Hematopoietic multipotent progenitor cell treated with erythropoietin and hydrocortisone succinate and interleukin-3 and kit ligand, for 8 days (in vitro differentiated cells): ENCODE measurements at regions not wholly inside any gene's neighbourhood (a gene's known extent, or its start where the extent isn't known, plus 50 kb on each side); places are given as distances from the start of the nearest gene placed in this dataset.
A peak's percentile ranks its signal among the peaks of the same experiment; 100 is the strongest.
"Not testable (repeated sequence)": the region's sequence is repeated elsewhere in the genome, so short reads cannot be mapped to it uniquely, and the experiment has no call there.

Experiments used
- DNase-seq: peaks from one replicate; pipeline ENCODE4 v3.0.0-alpha.2; 2015

DNA sequence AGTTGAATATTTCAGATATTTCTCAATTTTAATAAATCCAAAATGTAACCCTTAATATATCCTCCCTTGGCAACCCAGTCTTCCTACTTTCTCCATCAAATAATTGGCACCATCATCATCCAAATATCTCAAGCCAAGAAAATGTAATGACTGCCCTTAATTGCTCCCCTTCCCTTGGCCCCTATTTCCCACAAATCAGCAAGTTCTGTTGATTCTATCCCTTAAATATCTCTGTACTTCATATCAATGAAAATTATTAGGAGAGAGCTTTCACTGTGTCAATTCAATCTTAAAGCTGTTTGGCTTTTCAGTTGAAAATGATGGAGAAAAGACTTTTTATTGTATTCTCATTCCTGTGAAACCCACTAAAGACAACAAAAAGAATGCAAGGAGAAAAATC, 349.8 kb downstream of the HINT1 start:
- no peak for DNase-seq

- DNase-seq = no peak
Measured at GRCh38 chr5:130808691-130809090, 356.4 kb downstream of the HINT1 start.

DNA sequence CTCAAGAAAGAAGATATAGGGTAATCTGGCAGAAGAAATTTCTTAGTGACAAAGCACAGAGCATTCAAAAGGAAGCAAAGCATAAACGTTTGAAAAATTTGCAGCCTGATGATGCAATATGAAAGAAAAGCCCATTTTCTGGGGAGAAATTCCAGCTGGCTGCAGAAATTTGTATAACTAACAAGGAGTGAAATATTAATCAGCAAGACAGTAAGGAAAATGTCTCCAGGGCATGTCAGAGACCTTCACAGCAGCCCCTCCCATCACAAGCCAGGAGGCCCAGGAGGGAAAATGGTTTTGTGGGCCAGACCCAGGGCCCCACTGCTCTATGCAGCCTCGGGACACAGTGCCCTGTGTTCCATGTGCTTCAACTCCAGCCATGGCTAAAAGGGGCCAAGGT, 359.4 kb downstream of the HINT1 start:
- no peak for DNase-seq

GRCh38 chr5:130805036-130805435, 360.0 kb downstream of the HINT1 start:
- no peak for DNase-seq

- DNase-seq = no peak
Measured at GRCh38 chr5:130801963-130802362, 363.1 kb downstream of the HINT1 start.

DNA sequence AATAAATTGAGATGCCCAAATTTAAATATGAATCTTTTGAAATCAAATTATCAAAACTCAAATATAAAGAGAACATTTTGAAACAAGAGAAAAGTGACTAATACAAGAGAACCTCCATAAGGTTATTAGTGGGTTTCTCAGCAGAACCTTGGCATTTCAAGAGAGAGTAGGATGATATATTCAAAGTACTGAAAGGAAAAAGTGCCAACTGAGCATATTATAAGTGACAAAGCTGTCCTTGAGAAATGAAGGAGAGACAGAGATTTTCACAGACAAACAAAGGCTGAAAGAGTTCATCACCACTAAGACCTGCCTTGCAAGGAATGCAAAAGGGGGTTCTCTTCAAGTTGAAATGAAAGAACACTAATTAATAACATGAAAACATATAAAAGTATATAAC, 366.0 kb downstream of the HINT1 start:
- DNase-seq = no peak

DNA sequence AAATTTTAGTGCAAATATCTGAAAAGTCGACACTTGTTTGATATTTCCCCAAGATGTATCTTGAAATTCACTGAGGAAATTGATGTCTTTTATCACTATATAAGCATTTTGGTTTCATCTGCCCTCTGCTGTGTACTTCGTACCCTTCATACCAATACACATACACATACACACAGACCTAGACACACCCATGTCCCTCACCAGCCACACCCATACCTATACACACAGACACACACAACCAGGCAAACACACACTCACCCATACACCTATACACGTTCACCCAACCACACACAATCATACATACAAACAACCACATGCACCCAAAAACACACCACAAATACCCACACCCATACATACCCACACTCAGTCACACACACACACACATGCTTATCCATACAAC, 367.8 kb downstream of the HINT1 start:
- no peak for DNase-seq

- no peak for DNase-seq
Measured at GRCh38 chr5:130796902-130797301, 368.2 kb downstream of the HINT1 start.

DNA sequence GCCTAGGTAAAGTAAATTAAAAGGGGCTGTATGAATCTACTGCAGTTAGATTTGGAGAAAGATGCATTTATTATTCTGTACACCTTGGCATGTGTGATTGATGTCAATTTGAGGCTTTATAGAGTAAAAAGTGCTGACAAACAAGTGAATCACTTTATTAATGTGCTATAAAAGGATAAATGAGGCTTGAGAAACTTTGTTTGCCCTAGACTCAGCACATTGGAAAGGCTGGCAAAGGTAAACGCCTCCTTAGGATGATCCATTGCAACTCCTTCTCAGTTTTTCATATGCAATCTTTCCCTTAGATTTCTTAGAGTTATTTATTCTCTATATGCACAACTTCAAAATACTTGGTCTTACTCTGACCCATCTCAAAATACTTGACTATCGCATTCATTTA, 369.0 kb downstream of the HINT1 start:
- DNase-seq = no peak

GRCh38 chr5:130795037-130795436, 370.0 kb downstream of the HINT1 start:
- no peak for DNase-seq

DNA sequence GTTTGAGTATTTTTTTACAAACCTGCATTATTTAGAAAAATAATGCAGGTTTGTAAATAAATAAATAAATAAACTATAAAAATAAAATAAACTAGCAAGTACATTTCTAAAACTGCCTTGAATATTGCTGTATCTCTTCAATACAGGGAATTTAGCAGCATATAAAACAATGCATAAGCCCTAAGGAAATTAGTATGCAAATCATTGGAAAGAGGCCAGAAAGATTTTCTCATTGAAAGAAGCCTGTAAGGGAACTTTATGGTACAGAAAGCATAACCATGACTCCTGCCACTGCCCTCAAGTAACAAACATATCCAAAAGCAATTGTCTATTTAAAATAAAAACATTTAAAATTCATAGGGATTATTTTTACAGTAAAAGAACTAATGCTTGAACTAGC, 387.3 kb downstream of the HINT1 start:
- DNase-seq = no peak

- no peak for DNase-seq
Measured at GRCh38 chr5:130773813-130774212, 391.2 kb downstream of the HINT1 start.

DNA sequence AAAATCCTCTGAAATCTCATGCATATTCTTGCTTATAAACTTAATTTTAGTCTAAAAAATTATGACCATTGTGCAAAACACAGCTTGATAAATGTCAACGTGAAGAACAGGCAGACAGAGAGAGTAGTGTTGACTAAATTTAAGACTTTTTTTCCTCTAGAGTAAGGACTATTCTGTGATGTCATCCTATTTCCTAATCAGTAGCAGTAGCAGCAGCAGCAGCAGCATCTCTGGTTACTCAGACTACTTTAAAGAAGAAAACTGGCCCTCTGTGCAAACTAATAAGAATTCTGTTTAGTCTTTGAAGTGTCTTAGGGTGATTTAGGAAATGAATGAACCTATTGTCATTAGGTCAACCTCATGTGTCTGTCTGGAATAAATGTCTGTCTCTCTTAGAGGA, 403.0 kb downstream of the HINT1 start:
- no peak for DNase-seq

DNA sequence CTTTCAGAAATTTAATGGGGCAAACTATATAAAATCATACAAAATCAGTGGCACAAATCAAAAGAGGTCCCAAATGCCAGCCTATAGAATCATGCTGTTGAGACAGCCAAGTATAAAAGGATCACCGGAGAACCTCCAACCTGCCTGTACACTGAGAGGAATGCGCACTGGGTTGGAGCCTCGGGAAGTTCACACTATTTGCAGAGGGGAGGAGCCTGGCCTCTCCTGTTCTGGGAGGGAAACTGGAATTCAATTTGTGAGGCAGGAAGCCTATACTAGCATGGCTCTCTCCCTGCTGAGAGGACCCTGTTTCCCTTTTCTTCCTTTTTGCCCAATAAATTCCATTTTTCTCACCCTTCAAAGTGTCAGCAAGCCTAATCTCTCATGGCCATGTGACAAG, 406.0 kb downstream of the HINT1 start:
- no peak for DNase-seq

- DNase-seq = no peak
Measured at GRCh38 chr5:130747556-130747955, 417.5 kb downstream of the HINT1 start.

- DNase-seq = not testable (repeated sequence)
Measured at GRCh38 chr5:130746641-130747040, 418.4 kb downstream of the HINT1 start.

- DNase-seq = no peak
Measured at GRCh38 chr5:130743092-130743491, 422.0 kb downstream of the HINT1 start.

DNA sequence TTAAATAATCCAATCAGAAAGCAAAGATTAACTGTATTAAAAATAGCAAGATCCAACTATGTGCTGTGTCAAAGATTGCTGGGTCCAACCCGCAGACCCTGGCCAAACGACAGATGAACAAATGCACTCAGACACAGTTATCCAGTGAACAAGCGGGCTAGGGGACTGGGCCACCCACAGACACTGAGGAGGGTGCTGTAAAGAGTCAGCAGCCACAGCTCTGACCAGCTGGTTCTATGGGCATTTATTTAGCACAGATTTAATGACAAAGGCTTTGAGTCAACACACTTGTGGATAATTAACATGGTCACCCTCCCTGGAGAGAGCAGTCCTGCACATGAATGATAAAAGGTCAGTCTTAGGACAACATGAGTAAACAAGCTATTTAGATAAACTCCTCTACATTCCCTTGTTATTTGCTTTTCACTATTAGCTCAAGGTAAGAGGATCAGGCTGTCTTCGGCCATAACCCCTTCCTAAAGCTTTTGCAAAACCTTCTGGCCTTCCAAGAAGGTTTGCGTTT, 424.9 kb downstream of the HINT1 start:
- no peak for DNase-seq

DNA sequence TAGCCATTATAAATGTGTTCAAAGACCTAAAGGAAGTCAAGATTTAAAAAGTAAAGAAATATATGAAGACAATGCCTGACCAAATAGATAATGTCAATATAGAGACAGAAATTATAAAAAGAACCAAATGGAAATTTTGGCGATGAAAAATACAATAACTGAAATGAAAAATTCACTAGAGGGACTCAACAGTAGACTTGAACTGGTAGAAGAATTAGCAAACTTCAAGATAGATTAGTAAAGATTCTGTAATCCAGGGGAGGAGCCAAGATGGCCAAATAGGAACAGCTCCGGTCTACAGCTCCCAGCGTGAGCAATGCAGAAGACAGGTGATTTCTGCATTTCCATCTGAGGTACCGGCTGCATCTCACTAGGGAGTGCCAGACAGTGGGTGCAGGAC, 433.2 kb downstream of the HINT1 start:
- DNase-seq = no peak

DNA sequence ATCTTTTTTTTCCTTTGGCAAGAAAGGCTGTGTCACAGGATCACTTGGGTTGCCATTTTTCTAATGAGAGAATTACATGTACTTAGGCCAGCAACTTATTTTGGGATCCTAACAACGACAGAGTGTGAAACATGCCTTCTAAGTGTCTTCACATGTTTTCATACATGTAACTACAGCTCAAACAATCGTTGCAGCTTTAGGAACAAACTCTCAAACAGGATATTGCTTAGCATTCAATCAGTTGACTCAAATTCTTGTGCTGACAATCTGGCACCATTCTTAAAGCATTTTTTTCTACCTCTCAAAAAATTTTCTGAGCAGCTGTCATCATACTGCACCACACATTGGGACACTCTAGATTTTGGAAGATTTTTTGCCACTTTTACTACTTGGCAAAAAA, 435.5 kb downstream of the HINT1 start:
- no peak for DNase-seq

- DNase-seq = no peak
Measured at GRCh38 chr5:130727830-130728229, 437.2 kb downstream of the HINT1 start.

- no peak for DNase-seq
Measured at GRCh38 chr5:130724658-130725057, 440.4 kb downstream of the HINT1 start.

GRCh38 chr5:130720355-130720754, 444.7 kb downstream of the HINT1 start:
- peak; percentile 43 for DNase-seq

GRCh38 chr5:130715541-130715940, 449.5 kb downstream of the HINT1 start:
- DNase-seq = no peak

DNA sequence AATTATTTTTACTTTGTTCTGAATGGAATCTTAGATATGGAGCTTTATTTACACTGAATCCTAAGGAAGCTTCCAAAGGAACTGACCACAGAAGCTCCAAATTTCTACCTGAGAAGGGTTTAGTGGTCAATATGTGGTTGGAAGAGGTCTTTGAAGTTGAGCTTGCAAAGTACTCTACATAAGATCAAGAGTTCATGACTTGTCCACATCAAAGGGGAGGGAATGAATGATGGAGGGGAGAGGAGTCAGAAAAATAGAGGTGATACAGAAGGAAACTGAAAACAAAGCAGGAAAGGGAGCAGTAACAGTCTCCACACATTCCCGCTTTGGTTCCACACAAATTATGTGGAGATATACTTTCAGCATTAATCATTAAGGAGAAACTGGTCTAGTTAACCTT, 450.9 kb downstream of the HINT1 start:
- DNase-seq = no peak

DNA sequence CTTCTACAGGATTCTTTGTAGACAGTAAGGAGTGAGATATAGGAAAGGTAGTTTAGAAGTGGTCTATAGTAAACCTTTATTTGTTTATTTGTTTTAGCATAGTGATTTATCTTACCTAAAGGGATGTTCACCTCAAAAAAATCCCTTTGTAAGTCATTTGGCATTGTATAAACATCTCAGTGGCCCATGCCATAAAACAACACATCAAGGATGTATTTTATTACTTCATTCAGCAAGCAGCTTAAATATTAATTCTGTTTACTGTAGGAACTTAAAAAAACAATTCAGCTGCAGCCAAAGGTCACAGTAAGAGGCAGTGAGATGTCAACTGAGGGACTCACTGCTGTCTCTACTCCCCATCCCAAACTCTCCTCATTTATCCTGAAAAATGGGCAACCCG, 452.7 kb downstream of the HINT1 start:
- DNase-seq = no peak
